Progenitor cell of endocrine pancreas (in vitro differentiated cells): ENCODE measurements at regions not wholly inside any gene's neighbourhood (a gene's known extent, or its start where the extent isn't known, plus 50 kb on each side); places are given as distances from the start of the nearest gene placed in this dataset.

Source experiments
- DNase-seq: peaks from one replicate; pipeline ENCODE4 v3.0.0; 2021; ENCODE audit warnings: low spot score; ENCODE audit not compliant: unreplicated experiment
- H3K27ac Mint-ChIP-seq: 2 replicates; pipeline ENCODE4 v1.8.0; 2021; ENCODE audit warnings: mild to moderate bottlenecking, moderate library complexity, mixed read lengths
- H3K27me3 Mint-ChIP-seq: 2 replicates; pipeline ENCODE4 v1.8.0; 2021; ENCODE audit warnings: mixed read lengths
- H3K36me3 Mint-ChIP-seq: 2 replicates; pipeline ENCODE4 v1.8.0; 2022; ENCODE audit warnings: mixed read lengths; ENCODE audit not compliant: insufficient read depth
- H3K4me1 Mint-ChIP-seq: 2 replicates; pipeline ENCODE4 v1.8.0; 2021; ENCODE audit warnings: low read depth, mixed read lengths
- H3K4me3 Mint-ChIP-seq: 2 replicates; pipeline ENCODE4 v1.8.0; 2021; ENCODE audit warnings: low read depth, mild to moderate bottlenecking, moderate library complexity, mixed read lengths
- H3K9me3 Mint-ChIP-seq: 2 replicates; pipeline ENCODE4 v1.8.0; 2021; ENCODE audit warnings: low read depth, mixed read lengths
- CTCF ChIP-seq: fragments of 200-600 bp; sonication (generic); IDR thresholded peaks from one replicate; pipeline ENCODE4 v1.5.0; 2021; ENCODE audit warnings: antibody characterized with exemption, mild to moderate bottlenecking; ENCODE audit not compliant: unreplicated experiment

GRCh38 chr15:92232876-92233275 is 160.8 kb upstream of the ST8SIA2 start:
- H3K27me3 Mint-ChIP-seq = peaks cover 9% of the 10 kb centered on the region

GRCh38 chr15:92243227-92243626 is 150.5 kb upstream of the ST8SIA2 start:
- Mint-ChIP-seq H3K27ac (no peak overlapping the region), H3K27me3 (peaks cover 20% of the 10 kb centered on the region), H3K4me1 (no peaks in the 10 kb centered on the region), H3K4me3 (no peak overlapping the region), H3K9me3 (peaks cover 18% of the 10 kb centered on the region), H3K36me3 (peaks cover 2% of the 10 kb centered on the region)
- no peak for TF ChIP-seq CTCF
- no peak for DNase-seq

More at GRCh38 chr15:92232876-92233275, 160.8 kb upstream of the ST8SIA2 start:
- DNase-seq = no peak
- Mint-ChIP-seq H3K27ac (no peak overlapping the region), H3K4me3 (no peak overlapping the region), H3K9me3 (peaks cover 7% of the 10 kb centered on the region), H3K36me3 (no peaks in the 10 kb centered on the region), H3K4me1 (no peaks in the 10 kb centered on the region)
- no peak for TF ChIP-seq CTCF

GRCh38 chr15:92244703-92245102 is 149.0 kb upstream of the ST8SIA2 start:
- no peaks in the 10 kb centered on the region for H3K4me1 Mint-ChIP-seq
- H3K27me3 Mint-ChIP-seq = peaks cover 20% of the 10 kb centered on the region
- peaks cover 7% of the 10 kb centered on the region for H3K9me3 Mint-ChIP-seq

GRCh38 chr15:92247649-92248242 is 145.9 kb upstream of the ST8SIA2 start:
- Mint-ChIP-seq H3K27me3 (peaks cover 20% of the 10 kb centered on the region), H3K36me3 (no peaks in the 10 kb centered on the region), H3K27ac (no peak overlapping the region), H3K9me3 (no peaks in the 10 kb centered on the region), H3K4me3 (no peak overlapping the region), H3K4me1 (no peaks in the 10 kb centered on the region)
- DNase-seq = no peak
- no peak for TF ChIP-seq CTCF

More at GRCh38 chr15:92244703-92245102, 149.0 kb upstream of the ST8SIA2 start:
- Mint-ChIP-seq H3K4me3 (no peak overlapping the region), H3K36me3 (no peaks in the 10 kb centered on the region), H3K27ac (no peak overlapping the region)
- no peak for TF ChIP-seq CTCF
- DNase-seq = no peak

GRCh38 chr15:92266796-92267685 is 126.6 kb upstream of the ST8SIA2 start:
- H3K36me3 Mint-ChIP-seq = no peaks in the 10 kb centered on the region
- no peak for TF ChIP-seq CTCF
- no peak overlapping the region for H3K27ac Mint-ChIP-seq
- H3K4me1 Mint-ChIP-seq = peaks cover 2% of the 10 kb centered on the region
- DNase-seq = no peak
- no peak overlapping the region for H3K4me3 Mint-ChIP-seq
- peaks cover 35% of the 10 kb centered on the region for H3K27me3 Mint-ChIP-seq
- no peaks in the 10 kb centered on the region for H3K9me3 Mint-ChIP-seq
